ENCODE measurements at regions not wholly inside any gene's neighbourhood (a gene's known extent, or its start where the extent isn't known, plus 50 kb on each side); places are given as distances from the start of the nearest gene placed in this dataset.
"Not testable (repeated sequence)": the region's sequence is repeated elsewhere in the genome, so short reads cannot be mapped to it uniquely, and the experiment has no call there.

GRCh38 chr3:87555290-87555689 lies 278.9 kb upstream of the POU1F1 start:
- no peak for TF ChIP-seq CTCF (conservative IDR thresholded peaks at IDR 0.05; ENCODE audit: low read depth, low read length)
- DNase-seq (ENCODE audit: low read depth): no peak
- H3K4me3 ChIP-seq (ENCODE audit: low read depth, low read length): no peak overlapping the region

GRCh38 chr3:87553058-87553457 lies 276.7 kb upstream of the POU1F1 start:
- no peak for TF ChIP-seq CTCF (conservative IDR thresholded peaks at IDR 0.05; ENCODE audit: low read depth, low read length)
- no peak for DNase-seq (ENCODE audit: low read depth)
- H3K4me3 ChIP-seq (ENCODE audit: low read depth, low read length): no peak overlapping the region

- no peak for TF ChIP-seq CTCF (conservative IDR thresholded peaks at IDR 0.05; ENCODE audit: low read depth, low read length)
- no peak overlapping the region for H3K4me3 ChIP-seq (ENCODE audit: low read depth, low read length)
- DNase-seq (ENCODE audit: low read depth): no peak
Measured at GRCh38 chr3:87550892-87551291, 274.5 kb upstream of the POU1F1 start.

- TF ChIP-seq CTCF (conservative IDR thresholded peaks at IDR 0.05; ENCODE audit: low read depth, low read length): no peak
- DNase-seq (ENCODE audit: low read depth): no peak
Measured at GRCh38 chr3:87549208-87549607, 272.8 kb upstream of the POU1F1 start.

GRCh38 chr3:87548271-87548670 lies 271.9 kb upstream of the POU1F1 start:
- no peak for DNase-seq (ENCODE audit: low read depth)
- H3K4me3 ChIP-seq (ENCODE audit: low read depth, low read length): no peak overlapping the region
- no peak for TF ChIP-seq CTCF (conservative IDR thresholded peaks at IDR 0.05; ENCODE audit: low read depth, low read length)

More at GRCh38 chr3:87549208-87549607, 272.8 kb upstream of the POU1F1 start:
- no peak overlapping the region for H3K4me3 ChIP-seq (ENCODE audit: low read depth, low read length)

GRCh38 chr3:87546216-87546615 lies 269.8 kb upstream of the POU1F1 start:
- no peak for TF ChIP-seq CTCF (conservative IDR thresholded peaks at IDR 0.05; ENCODE audit: low read depth, low read length)
- no peak for DNase-seq (ENCODE audit: low read depth)
- no peak overlapping the region for H3K4me3 ChIP-seq (ENCODE audit: low read depth, low read length)

- not testable (repeated sequence) for DNase-seq (ENCODE audit: low read depth); H3K4me3 ChIP-seq (ENCODE audit: low read depth, low read length)
Measured at GRCh38 chr3:87543408-87543807, 267.0 kb upstream of the POU1F1 start.

- no peak for TF ChIP-seq CTCF (conservative IDR thresholded peaks at IDR 0.05; ENCODE audit: low read depth, low read length)
- no peak overlapping the region for H3K4me3 ChIP-seq (ENCODE audit: low read depth, low read length)
- no peak for DNase-seq (ENCODE audit: low read depth)
Measured at GRCh38 chr3:87541723-87542122, 265.3 kb upstream of the POU1F1 start.

- not testable (repeated sequence) for DNase-seq (ENCODE audit: low read depth); H3K4me3 ChIP-seq (ENCODE audit: low read depth, low read length)
Measured at GRCh38 chr3:87538722-87539121, 262.3 kb upstream of the POU1F1 start.

Data from epithelial cell of proximal tubule (primary cell).